GM19035 (cell line): ENCODE measurements at regions not wholly inside any gene's neighbourhood (a gene's known extent, or its start where the extent isn't known, plus 50 kb on each side); places are given as distances from the start of the nearest gene placed in this dataset.

Experiments
- ATAC-seq: cut with Tn5 transposase; IDR thresholded peaks from one replicate; pipeline ENCODE4 v1.9.1; 2021; ENCODE audit not compliant: unreplicated experiment

- ATAC-seq = no peak
Observed at GRCh38 chr13:85497652-85498051, 301.6 kb downstream of the SLITRK6 start.

DNA sequence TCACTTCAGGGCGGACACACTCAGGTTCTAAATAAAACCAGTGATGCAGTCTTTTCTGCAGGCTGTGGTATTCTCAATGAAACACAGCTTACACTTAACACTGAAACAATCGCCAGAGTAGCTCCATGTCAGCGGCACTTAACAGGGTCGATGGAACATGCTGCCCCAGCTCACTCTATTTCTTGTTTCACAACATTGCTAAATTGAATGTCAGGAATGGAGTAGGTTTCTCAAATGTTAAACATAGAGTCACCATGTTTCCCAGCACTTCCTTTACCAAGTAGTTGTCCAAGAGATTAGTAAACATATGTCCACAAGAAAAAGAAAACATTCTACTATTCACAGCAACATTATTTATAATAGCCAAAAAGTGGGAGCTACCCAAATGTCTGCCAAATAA is 306.9 kb downstream of the SLITRK6 start:
- ATAC-seq = no peak

DNA sequence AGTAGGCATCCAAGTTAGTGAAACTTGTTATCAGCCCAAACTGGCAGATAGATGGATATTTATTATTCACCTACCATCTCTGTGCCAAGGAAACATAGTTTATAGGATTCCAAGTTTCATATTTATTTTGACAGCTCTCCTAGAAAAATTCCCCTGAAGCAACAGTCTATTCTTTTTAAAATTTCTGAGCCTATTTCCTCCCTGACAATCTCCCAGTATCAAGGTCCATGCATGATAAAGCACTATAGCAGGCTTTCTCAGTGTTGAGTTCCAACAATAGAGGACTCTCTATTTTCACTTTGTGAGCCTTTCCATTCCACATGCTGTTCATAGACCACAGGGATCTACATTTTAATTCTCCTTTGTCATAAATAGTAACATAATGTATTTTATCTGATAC is 312.6 kb downstream of the SLITRK6 start:
- ATAC-seq = no peak

DNA sequence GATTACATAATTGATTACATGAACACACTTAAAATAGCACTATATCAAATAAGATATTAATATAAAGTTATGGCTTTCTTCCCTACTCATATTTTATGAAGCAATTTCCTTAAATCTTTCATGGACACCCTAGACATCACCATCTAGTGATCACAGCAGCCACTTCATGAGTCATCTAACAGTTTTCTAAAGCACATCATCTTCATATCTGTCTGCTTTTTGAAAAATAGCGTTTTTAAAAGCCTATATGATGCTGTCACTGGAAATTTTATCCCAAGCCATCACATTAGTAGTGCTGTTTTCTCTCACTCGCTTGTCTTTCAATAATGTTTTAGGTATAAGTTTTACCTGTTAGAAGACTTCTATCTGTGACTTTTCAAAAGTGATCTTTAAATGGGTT is 326.1 kb downstream of the SLITRK6 start:
- no peak for ATAC-seq

- no peak for ATAC-seq
Observed at GRCh38 chr13:85469320-85469719, 329.9 kb downstream of the SLITRK6 start.

DNA sequence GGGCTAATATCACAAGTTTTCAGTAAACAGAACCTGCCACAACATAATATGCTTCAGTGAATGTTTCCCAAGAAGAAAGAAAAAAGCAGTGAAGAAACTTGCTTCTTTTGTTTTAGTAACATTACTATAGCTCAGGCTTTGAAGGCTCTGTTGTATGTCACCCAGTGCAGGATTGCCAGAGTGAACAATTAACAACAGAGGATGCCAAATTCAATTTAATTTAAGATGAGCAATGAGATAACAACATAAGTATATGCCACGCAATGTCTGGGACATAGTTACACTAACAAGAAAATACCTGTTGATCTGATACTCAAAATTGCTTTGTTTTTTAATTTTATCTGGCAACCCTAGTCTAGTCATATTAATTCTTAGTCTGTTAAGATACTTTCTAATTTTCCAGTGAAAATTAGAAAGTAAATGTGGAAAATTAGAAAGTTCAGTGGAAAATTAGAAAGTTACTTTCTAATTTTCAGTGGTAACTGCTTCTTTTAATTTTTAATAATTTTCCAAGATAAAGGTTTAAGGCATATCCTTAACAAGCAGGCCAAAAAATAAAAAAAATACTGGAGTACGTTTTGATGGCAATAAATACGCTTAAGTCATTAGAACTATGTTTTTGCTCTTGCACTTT is 336.3 kb downstream of the SLITRK6 start:
- no peak for ATAC-seq

DNA sequence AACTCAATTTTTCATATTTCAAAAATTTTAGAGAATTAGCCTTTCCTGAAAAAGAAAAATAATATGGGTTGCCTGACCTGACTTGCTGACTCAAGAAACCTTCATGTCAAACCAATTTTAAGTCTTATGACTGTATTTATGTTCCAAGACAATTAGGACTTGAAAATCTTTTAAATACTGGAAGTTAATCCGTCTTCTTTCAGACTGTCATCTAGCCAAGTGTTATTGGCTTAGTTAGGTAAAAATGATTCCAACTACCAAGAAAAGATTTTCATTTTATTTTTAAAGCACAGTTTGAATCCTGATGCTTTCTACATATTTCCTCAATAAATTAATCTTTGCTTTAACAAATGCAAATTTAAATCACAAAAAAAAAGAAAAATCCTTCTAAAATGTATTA is 337.6 kb downstream of the SLITRK6 start:
- ATAC-seq = no peak

DNA sequence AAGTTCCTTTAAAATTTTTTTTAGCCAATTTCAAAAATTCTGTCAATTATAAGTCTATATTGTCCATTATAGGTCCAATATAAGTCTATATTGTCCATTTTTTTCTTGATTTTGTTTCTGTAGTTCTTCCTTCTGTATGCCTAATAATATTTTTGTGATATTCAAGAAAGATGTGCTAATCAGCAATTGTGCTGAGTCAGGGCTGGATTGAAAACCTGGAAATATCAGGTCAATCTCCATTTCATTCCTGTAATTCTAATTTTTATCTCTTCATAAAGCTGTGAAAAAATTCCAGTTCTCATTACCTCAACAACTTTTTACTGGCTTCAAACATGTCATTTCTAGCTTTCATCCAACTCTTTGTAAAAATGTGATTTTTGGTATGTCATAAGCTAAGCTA is 353.7 kb downstream of the SLITRK6 start:
- no peak for ATAC-seq

- no peak for ATAC-seq
Observed at GRCh38 chr13:85441975-85442374, 357.2 kb downstream of the SLITRK6 start.

GRCh38 chr13:85441364-85441763 is 357.9 kb downstream of the SLITRK6 start:
- no peak for ATAC-seq

DNA sequence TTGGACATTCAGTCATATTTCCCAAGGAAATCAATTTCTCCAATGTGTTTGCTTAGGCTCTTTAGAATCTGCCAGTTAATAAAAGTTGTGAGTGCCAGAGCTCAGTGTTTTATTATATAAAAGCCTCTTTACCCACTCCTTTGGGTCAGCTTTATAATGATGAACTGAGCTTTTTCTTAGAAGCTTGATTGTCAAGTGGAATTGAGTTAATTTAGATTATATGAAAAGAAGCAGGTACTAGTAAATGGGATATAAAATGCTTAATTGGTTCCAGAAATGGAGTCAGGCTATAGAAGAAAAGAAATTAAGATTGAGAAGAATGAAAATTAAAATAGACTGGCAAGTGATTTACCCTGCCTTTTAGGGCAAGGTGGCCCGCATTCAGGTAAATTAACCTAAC is 363.2 kb downstream of the SLITRK6 start:
- ATAC-seq = no peak

- no peak for ATAC-seq
Observed at GRCh38 chr13:85434927-85435326, 364.3 kb downstream of the SLITRK6 start.

DNA sequence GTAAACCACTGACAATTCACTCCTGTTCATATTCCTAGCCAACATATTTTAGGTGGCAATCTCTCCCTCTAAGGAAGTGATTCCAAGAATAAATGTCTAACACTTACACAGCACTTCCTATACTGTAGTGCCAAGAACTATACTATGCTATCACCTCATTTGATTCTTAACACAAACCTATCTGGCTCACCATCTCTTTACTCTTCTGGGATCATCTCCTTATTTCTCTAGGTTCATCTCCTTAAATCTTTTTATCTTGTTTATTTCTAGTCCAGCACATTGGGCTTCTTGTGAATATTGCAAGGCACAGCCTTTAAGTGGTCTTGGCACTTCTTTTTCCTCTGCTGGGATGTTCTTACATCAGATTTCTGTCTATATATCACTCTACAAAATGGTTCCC is 366.3 kb downstream of the SLITRK6 start:
- ATAC-seq = no peak

GRCh38 chr13:85431720-85432119 is 367.5 kb downstream of the SLITRK6 start:
- no peak for ATAC-seq

DNA sequence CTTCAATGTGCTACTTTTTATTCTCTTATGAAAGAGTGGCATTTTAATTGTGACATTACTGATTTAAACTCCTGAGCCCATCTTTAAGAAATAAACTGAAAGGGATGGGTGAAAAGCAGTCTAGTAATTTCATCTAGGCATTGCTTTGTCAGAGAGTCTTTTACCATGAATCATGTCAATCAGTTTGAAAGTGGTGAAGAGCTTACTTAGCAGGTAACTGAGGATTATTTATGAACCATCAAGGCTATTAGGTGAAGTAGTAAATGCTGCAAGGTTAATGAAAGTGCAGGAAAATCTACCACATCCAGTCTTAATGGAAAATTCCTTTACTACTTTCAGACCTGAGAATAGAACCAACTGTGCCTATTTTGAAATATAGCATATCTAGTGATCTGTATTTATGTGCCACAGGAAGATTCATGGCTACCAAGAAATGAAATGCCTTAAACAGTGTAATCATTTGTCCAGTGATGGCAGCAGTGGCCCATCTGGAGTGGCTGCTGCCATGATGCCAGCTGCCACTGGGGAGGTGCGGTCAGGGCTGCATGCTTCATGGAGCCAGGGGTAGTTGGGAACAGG is 368.9 kb downstream of the SLITRK6 start:
- ATAC-seq = no peak

DNA sequence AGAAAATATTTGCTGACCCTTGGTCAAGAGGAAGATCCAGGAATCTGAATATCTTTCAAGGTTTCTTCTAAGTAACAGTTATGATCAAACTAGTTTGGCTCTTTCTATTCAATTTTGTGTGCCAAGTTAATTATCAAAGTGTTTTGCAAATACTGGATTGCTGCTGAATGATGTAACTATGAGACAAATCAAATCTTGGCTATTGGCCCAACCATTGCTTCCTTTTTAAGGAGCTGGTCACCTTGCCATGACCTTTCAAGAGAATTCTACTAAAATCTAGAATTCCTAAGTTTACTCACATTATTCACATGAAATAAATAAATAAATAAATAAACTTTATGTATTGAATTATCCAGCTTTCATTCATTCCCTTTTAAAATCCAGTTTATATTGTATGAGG is 371.8 kb downstream of the SLITRK6 start:
- ATAC-seq = no peak

- no peak for ATAC-seq
Observed at GRCh38 chr13:85420136-85420535, 379.1 kb downstream of the SLITRK6 start.

DNA sequence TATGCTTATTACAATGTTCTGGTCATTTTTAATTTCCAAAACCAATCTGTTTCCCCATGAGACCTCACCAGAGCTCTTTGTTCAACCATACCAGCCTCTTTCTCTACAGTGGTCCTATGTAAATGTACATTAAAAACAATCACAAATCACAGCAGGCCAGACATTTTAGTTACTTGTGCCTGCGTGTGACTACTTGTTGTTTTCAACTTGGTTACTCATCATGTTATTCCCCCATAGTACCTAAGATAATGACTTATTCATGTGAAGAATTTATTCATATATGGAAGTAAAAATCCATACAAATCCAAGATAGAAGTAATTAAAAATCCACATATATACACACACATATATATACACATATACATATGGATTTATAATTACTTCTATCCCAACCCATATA is 379.6 kb downstream of the SLITRK6 start:
- no peak for ATAC-seq

DNA sequence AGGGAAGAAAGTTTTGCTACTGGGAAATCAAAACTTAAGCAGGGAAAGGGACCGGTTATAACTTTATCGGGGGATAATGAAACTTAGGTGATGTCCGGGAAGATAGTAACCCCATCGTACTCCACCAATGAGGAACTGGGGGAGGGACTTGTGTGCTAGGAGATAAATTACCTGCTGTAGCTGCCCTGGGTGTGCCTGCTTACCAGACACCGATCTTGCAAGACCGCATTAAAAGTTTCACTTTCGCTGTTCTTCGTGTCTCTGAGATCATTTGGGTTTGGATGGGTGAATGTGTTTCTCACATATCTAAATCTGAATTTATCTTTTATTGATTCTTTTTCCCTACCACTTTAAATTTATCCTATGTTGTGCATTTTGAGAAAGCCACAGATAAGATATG is 381.4 kb downstream of the SLITRK6 start:
- no peak for ATAC-seq

DNA sequence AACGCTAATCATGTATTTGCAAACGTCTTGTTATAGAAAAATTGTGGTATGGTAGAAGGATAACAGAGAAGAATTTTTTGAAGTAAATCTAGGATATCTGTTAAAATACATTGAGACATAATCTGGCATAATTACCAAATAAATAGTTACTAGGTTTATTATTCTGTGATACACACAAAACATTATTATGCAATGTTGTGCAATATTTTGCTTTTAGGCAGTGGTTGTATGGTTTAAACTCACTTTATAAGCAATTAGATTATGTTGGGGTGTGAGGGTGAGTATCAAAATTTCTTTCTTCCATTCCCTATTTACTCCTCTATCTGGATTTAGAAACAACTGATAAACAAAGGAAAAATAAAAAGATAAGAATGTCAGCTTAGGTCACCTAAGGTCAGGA is 385.6 kb downstream of the SLITRK6 start:
- ATAC-seq = no peak

DNA sequence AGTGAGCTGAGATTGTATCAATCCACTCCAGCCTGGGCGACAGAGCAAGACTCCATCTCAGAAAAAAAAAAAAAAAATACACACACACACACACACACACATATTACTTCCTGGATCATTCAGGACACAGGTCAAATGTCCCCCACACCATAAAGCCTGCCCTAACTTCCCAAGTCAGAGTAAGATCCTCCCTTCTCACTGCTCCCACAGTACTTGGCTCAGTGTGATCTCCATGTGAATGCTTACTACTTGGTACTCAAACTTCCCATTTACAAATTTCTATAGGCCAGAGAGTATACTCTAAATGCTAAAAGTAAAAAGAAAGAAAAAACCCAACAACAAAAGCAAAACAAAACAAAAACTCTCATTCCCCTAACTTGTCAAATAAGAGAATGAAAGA is 386.8 kb downstream of the SLITRK6 start:
- ATAC-seq = no peak

- no peak for ATAC-seq
Observed at GRCh38 chr13:85411591-85411990, 387.6 kb downstream of the SLITRK6 start.

GRCh38 chr13:85408415-85408814 is 390.8 kb downstream of the SLITRK6 start:
- no peak for ATAC-seq
